CD4-positive, alpha-beta T cell treated with Interleukin-2 at 100 ng/mL for 4 hours (primary cell): ENCODE measurements at regions not wholly inside any gene's neighbourhood (a gene's known extent, or its start where the extent isn't known, plus 50 kb on each side); places are given as distances from the start of the nearest gene placed in this dataset.

Experiments
- DNase-seq: peaks from one replicate; pipeline ENCODE4 v3.0.0-alpha.2; 2020; ENCODE audit warnings: low spot score

- no peak for DNase-seq
These were observed 334.5 kb downstream of the SMAD2 start for GRCh38 chr18:47595831-47596501.

DNA sequence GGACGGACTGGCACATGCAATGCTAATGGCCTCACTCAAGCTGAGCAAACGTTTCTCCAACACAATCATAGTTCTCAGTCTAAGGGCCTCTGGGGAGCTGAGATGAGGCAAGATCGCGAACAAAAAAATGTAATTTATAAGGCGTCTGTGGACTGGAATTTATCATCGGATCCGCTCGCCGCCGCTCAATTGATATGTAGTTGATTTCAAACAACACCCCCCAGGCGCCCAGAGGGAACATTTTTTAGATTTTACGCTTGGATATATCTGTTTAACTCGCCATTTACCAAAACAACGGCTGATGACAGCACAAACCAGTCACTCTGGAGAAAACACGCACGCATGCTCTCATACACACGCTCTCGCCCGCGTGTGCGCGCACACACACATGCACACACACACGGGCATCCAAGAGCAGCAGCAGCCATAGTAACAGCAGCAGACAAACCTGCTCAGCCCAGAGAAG lies 335.8 kb downstream of the SMAD2 start:
- no peak for DNase-seq

DNA sequence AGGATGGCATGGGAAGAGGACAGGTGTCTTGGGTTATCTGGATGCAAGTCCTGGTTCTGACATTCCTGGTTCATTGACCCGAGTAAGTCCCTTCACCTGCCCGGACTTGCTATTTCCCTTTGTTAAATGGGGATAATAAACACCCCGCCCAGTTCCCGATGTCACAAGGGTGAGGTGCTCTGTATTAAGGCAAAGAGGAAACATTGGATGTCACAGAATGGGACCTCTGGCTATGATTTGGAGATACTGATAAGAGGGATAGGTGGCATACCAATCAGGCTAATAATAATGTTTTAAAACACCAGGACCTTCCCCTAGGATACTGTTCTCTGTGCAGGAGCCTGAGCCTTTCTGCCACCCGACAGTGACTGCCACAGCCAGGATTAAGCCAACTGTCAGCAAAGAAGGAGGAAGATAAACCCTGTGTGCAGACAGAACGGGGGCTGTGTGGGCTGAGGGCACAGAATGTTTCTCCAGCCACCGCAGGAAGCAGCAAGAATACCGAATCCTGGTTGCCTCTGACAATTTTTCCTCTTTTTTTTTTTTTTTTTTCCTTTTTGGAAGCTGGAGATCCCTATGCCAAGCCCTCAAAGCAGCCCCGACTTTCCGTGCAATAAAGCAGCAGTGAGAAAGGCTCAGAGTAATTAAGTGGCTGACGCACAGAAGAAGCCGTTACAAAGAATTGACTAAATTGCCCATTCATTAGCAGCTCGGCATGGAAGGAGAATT lies 336.6 kb downstream of the SMAD2 start:
- DNase-seq: no peak

GRCh38 chr18:47591429-47591828 lies 339.0 kb downstream of the SMAD2 start:
- DNase-seq: no peak

GRCh38 chr18:47587587-47587986 lies 336.1 kb upstream of the SKOR2 start:
- no peak for DNase-seq

DNA sequence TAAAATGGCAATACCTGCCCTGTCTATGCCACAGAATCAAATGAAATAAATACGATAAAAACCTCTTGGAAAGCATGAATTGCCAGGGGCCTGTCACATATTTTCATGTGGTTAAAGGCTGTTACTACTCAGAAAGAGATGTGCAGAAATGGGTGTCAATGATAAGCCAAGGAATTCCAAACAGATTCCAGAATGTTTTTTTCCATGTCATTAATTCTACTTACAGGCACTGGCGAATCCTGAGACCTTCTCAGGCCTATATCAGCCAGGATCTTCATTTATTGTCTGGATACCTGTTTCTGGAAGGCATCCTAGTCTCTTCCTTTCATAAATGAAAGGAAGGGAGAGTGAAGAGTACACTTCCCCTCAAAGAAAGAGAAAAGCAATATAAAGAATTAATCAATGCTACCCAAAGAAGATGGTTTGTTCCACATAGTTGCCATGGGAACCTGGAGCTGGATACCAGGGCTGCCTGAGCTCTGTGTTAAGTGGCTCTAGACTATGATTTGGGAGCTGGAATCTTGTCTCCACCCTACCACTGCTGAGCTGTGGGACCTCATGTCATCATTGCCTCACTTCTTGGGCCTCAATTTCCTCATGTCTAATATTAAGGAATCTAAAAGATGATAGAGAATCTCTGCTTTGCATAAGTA lies 335.1 kb upstream of the SKOR2 start:
- DNase-seq: no peak

DNA sequence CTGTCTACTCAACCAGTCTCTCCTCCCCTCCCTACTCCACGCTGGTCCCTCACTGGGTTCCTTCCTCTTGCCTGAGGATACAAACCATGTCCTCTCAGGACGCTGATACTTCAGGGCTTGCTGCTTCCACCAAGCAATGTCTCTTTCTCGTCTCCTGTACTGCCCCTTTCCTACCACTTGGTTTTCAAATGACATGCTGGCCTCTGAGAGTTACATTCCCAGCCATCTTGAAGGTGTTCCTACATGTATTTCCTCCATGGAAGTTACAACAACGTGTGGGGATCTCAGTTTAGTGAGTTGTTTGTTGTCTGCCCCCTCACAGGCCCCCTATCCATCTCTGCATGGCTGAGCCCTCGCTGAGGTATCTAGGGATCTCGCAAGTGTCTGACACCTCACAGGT lies 334.5 kb upstream of the SKOR2 start:
- DNase-seq: no peak

- DNase-seq: no peak
These were observed 333.7 kb upstream of the SKOR2 start for GRCh38 chr18:47585136-47585535.

DNA sequence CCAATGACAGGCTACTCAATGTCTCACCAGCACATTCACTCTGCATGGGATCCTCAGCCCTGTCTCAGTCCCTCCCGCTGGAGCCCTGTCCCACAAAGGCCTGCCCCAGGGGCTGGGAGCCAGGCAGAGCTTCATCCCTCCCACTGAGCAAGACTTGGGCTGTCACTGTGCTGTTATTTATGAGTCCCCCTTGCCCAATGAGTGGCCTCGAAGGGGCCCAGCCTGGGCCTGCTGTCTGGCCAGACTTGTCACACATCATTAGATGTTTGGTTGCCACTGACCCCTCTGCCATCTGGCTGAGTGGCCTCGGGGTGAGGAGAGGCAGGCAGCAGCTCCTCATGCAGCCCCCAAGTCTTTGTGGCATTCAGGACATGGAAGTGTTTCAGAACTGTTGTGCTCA lies 330.6 kb upstream of the SKOR2 start:
- no peak for DNase-seq

- DNase-seq: no peak
These were observed 326.1 kb upstream of the SKOR2 start for GRCh38 chr18:47577520-47577919.

DNA sequence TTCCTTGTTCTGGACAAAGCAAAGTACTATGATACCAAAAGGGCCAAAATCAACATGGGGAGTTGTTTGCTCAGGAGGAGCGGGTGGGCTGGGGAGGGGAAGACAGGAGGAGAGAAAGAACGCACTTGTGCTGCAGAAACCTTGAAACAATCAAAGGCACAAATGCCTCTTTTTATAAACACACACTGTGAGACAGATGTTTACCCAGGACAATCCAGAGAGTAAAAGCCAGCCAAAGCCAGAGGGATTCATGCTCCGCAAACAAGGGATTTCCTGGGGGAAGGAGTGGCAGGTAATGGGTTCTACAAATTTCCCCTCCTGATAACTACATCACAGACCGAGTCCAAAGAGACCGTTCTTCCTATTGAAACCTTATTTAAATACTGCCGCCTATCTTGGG lies 323.5 kb upstream of the SKOR2 start:
- DNase-seq: no peak

DNA sequence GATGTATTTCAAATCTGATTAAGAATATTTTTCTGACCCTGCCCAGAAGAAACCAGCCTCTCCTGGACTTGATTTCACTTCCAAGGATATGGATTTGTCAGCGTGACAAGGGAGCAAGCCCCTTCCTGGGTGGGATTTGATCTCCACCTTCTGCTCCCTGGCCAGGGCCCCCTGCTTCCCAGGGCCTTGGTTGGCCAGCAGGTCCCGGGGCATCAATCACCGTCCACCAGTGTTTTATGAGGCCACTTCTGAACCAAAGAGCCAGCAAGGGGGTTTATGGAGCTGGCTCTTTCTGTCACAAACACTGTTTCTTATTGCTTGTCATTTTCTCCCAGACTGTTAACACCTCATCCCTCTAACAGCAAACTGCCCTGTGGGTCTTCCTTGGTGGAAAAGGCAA lies 320.5 kb upstream of the SKOR2 start:
- DNase-seq: no peak

GRCh38 chr18:47566809-47567208 lies 315.3 kb upstream of the SKOR2 start:
- DNase-seq: no peak

DNA sequence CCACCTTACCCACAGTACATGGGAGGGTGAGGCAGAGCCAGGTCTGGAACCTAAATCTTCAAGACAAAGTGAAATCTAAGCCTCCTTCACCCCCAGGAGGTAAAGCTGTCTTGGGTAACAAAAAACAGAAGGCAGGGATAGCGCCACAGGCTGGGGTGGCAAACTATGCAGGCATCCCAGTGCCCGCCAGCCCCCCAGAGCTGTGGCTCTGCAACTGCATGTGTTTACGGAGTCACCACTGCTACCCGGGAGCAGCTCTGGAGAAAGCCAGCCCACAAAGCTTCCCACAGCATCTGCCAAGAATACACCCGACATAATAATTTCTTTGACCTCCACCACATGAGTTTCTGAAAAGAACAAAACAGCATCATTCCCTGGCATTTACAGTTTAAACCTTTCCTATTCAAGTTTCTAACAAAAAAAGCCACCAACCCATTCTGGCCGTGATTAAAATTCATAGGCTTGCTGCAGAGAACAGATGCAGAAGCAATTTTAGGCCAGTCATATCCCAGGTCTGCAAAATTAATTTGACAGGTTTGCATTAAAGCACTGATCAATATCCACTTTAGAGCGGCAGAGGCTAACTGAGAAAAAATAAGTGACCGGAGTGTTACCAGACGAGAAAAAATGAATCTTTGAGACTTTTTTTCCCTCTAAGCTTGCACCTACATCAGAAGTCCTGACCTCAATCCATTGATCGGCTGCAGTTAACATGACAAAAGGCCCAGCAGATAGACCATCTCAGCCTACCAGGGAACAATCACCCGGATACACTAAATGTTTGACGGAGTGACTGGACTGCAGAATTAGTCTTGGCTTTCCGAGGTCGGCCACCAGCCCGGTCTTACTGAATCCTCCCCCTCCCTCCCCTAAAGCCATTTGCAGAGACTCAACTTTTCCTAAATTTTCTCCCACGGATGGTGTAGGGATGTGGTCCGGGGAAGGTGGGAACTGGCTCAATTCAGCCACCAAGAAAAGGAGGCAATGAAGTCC lies 309.6 kb upstream of the SKOR2 start:
- DNase-seq: no peak

- DNase-seq: no peak
These were observed 306.8 kb upstream of the SKOR2 start for GRCh38 chr18:47558110-47558750.

- no peak for DNase-seq
These were observed 305.7 kb upstream of the SKOR2 start for GRCh38 chr18:47557160-47557559.

DNA sequence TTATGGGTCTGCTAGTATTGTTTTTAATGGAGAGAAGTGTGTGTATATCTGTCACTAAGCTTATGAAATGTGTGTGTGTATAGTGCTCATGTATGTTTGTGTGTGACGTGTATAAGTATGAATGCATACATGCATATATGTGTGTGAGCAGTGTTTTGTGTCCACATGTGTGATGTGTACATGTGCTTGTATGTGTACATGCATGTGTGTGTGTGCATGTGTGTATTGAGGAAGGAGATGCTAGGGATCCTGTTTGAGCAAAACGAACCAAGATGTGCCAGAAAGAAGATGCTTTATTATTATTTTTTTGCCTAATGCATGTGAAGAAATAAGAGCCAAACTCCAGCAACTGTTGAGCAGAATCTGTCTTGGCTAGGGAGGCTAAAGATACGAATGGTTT lies 301.3 kb upstream of the SKOR2 start:
- no peak for DNase-seq

DNA sequence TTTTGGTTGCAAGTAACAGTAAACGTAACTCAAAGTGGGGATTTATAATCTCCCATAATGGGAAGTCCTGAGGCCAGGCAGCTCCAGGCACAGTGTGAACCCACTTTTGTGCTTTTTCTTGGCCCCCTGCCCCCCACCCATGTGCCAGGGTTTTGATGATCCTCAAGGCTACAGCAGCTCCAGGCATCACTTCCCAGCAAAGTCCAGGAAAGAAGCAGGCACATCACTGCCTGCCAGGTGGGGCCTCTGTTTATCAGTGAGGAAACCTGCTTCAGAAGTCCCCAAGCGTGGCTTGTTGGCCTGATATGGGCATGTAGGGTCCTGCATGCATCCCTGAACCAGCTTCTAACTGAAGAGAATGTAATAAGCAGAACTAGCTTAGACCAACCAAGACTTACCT lies 299.2 kb upstream of the SKOR2 start:
- DNase-seq: no peak

GRCh38 chr18:47549021-47549540 lies 297.6 kb upstream of the SKOR2 start:
- no peak for DNase-seq

DNA sequence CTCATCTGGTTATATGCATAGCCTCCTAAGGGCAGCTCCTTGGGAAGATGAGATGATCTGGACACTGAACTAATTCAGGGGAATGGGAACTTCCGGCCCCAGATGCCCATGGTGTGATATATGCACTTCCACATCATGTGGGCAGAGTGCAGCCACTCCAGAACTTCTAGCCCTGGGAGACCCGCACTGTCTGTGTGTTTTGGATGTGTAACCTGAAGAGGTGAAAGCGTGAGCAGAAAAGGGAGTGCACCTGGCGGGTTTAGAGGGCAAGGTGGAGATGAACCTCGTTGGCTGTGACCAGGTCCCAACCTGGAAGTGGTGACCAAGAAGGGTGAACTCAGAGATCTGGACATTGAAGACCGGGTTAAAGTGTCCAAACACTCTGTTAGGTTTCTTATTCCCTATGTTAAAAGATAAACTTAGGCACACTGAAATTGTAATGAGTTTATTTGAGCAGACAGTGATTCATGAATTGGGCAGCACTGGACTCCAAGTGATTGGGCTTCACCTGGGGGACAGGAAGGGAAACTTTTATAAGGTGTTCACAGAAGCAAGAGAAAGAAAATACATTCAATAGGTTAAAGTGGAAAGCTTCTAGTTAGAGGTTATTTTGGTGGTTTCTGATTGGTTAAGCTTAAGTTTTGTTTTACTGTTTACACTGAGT lies 296.2 kb upstream of the SKOR2 start:
- no peak for DNase-seq

- DNase-seq: no peak
These were observed 294.2 kb upstream of the SKOR2 start for GRCh38 chr18:47545613-47546012.
